ENCODE measurements at regions not wholly inside any gene's neighbourhood (a gene's known extent, or its start where the extent isn't known, plus 50 kb on each side); places are given as distances from the start of the nearest gene placed in this dataset.
"Not testable (repeated sequence)": the region's sequence is repeated elsewhere in the genome, so short reads cannot be mapped to it uniquely, and the experiment has no call there.

DNA sequence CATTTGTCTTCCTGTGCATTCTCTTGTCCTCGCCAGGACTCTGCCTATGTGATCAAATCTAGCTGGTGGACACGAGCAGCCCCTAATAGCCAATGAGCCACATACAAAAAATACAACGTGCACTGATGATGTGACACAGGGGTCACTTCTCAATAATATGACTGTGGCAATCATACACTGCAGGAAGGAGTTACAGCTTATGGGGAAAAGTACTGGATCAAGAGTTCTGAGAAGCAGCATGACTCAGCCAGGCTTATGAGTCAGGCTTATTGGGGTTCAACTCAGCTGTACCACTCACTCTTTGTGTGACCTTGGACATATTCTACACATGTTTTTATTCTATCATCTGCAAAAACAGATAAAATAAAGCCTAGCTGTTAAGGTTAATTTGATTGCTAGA, 889.4 kb upstream of the TENM4 start:
- no peak for ATAC-seq
- no peak for DNase-seq (ENCODE audit: low spot score)

DNA sequence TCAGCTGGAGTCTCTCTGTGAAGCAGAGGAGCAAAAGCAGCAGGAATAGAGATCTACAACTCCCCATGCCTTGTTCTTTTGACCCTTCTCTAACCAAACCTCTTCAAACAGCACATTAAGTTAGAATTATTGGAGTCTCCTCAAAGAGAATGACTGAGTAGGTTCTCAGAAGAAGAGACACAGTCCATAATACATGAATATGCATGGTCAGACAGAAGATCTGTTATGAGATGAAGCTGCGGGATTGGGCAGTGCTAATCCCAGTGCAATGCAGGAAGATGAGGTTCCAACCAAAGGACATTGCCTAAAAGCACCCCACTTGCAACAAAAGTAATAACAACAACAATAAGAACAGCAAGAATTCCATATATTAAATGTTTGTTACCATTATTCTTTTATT, 887.9 kb upstream of the TENM4 start:
- no peak for ATAC-seq
- DNase-seq (ENCODE audit: low spot score) = no peak

DNA sequence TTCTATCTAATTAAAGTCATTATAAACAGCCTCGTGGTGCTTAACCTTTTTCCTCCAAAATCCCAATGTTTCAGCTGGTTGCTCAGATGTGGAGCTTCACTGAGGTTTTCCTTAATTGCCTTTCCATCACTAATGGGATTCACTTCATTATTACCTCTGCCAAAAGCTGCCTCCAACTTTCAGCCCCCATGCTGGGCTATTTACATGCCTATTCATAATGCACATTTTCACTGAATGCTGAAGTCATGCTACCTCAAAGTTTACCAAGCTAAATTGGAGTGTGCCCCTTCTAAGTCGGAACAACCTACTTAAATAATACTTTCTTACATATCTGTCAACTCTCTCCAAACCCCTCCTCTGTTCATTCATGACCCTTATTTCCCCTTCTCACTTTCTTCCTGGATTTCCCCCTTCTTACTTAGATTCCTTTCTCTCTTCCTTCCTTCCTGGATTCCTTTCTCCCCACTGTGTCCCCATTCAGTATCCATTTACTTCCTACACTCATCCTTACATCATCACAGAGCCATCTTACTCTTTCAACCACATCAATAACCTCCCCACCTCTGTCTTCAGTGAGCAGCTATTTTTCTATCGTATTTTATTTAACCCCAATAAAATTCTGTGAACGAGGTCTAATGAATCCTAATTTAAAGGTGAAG, 887.3 kb upstream of the TENM4 start:
- no peak for DNase-seq (ENCODE audit: low spot score)
- no peak for ATAC-seq

DNA sequence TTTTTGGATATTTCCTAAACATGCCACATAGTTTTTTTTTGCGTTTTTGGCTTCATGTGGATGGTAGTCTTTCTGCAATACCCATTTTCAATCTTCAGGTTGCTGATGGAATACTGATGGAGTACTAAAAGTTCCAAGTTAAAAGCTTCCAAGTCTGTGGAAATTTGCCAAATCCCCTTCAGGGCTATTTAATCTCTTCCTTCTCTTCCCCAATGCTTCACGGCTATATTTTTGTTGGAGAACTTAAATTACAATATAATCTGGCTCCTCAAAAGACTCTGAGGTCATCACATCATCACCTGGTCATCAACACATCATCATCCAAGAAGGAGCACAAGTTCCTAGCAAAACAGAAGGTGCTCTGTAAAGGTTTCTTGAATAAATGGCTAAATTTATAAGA, 881.0 kb upstream of the TENM4 start:
- ATAC-seq = no peak
- no peak for DNase-seq (ENCODE audit: low spot score)

DNA sequence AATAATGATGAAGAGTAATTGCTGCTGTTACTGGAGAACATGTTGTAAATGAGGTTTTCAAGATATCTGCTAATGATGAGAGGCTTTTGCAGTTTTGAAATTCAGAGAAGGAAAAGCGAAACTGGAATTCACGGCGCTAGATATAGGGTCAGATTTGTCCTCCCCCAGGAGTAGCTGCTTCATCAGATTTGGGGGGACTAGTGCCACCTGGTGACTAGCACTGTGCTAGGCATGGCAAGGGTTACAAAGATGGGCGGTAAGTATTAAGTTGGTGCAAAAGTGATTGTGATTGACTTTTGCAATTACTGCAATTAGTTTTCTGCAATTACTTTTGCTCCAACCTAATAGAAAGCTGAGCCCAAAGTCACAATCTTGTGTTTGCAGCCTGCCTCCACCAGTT, 879.9 kb upstream of the TENM4 start:
- DNase-seq (ENCODE audit: low spot score) = no peak
- no peak for ATAC-seq

DNA sequence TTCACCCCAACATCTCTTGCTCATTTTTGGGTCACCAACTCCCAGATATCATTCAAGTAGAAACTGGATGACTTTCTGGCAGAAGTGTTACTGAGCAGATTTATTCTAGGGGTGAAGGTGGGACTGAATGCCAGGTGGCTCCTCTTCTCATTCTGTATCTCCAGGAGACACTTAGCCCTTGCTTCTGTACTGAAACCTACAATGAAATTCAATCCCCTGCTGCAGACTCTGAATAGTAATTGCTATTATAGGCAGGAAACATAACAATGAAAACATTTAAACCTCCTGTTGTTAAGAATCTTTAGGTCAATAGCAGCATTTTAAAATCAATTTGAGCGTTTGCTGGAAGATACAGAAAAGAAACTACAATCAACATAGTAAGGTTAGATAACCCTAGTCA, 879.4 kb upstream of the TENM4 start:
- DNase-seq (ENCODE audit: low spot score) (no peak), ATAC-seq (no peak)

DNA sequence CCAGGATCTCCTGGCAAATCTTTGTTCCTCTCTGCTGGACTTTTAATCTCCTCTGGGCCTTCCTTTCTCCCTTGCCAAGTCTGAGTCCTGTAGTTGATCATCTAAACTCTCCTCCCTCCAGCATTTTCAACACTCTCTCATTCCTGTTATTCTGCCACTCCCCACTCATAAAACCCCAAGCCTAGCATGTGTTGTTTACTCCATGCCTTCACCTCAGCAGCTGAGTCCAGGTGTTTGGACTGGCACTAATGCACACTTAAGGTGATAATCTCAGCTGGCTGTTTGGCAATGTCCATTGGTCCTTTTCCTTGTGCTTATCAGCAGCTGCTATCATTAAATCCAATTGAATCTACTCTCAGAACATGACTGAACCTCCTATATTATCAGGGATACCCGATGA, 876.8 kb upstream of the TENM4 start:
- ATAC-seq (no peak), DNase-seq (ENCODE audit: low spot score) (no peak)

DNA sequence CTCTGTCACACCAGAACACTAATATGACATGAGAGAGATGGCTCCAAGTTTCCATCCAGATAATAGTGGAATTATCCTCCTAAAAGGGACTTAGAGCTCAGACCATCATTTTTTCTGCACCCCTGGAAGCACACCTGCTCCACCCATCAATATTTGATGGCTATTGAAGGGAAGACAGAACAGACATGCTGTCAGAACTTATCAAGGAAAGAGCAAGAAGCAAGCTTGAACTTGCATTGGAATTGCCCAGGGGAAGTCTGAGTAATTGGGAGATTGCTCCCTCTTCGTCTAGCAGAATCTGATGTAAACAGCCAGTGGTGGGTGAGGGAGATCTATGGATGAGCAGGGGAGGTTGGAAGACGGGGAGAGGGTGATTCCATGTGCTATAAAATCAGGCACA, 874.4 kb upstream of the TENM4 start:
- ATAC-seq (no peak), DNase-seq (ENCODE audit: low spot score) (no peak)

DNA sequence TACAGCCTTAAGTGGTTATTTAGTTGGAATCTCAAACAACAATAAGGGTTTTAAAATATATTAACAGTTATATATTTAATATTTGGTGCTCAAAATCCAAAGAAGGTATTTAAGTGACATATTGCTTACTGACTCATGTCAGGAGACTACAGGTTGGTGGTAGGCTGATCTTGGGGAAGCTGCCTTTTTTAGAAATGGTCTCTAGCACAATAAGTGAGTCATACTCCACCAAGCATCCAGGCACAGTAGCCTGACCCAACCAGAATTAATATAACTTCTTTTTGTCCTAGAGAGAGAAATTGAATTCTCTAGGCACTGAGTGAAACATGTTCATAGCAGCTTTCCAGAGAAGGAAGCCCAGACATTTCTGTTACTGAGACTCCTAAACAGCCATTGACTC, 868.5 kb upstream of the TENM4 start:
- DNase-seq (ENCODE audit: low spot score) (no peak), ATAC-seq (no peak)

DNA sequence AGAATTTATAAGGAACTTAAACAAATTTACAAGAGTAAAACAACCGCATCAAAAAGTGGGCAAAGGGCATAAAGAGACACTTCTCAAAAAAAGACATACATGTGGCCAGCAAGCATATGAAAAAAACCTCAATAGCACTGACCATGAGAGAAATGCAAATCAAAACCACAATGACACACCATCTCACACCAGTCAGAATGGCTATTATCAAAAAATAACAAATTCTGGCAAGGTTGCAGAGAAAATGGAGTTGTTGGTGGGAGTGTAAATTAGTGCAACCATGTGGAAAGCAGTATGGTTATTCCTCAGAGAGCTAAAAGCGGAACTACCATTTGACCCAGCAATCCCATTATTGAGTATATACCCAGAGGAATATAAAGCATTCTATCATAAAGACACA, 866.8 kb upstream of the TENM4 start:
- ATAC-seq = no peak

DNA sequence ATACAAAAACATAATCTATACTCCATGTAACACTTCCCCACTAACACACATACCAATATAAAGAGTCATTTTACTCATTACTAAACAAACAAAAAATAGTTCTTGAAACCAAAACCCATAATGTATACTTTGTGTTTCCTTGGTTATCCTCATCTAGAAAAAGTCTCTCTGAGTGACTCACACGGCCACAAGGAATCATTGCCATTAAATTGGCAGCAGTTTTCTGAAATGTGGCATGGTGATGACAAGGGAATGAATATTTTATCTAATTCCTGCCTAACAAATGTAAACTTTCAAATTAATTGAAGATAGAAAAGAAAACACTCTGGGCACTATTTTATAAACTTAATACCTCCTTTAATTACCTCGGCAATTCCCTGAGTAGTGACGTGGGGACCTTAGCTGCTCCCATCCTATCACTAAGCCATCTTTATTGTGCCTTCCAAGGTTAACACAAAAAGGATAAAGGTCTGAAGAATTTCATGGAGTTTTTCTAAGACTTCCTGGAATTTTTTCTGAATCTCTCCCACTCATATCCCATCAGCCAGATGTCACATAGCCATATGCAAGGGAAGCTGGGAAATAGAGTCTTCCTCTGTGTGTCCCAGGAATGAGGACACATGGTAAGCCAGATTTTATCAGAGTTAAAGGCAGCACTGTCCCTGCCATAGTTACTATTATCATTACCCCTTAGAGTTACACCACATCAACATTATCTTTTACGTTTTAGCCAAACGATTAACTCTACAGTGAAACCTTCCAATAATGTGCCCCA, 857.2 kb upstream of the TENM4 start:
- no peak for ATAC-seq
- DNase-seq (ENCODE audit: low spot score) = no peak

More for the DNA sequence above, 866.8 kb upstream of the TENM4 start:
- no peak for DNase-seq (ENCODE audit: low spot score)

DNA sequence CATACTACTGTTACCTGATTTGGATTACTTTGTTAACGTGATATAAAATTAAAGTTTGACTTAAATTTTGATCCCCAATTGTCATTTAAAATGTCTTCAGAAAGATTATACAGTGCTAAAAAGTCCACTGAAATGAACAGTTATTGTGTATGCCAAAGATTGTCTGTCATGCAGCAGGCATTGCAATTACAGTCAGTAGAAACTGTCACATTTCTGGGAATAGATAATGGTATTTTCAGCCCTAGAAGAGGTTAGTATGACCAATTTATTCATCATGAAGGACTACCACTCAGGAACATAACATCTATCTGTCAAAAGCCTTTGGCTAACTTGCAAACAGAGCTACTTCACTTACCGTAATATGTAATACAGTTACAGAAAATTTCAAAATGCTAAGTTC, 852.5 kb upstream of the TENM4 start:
- DNase-seq (ENCODE audit: low spot score) = no peak
- ATAC-seq = no peak

DNA sequence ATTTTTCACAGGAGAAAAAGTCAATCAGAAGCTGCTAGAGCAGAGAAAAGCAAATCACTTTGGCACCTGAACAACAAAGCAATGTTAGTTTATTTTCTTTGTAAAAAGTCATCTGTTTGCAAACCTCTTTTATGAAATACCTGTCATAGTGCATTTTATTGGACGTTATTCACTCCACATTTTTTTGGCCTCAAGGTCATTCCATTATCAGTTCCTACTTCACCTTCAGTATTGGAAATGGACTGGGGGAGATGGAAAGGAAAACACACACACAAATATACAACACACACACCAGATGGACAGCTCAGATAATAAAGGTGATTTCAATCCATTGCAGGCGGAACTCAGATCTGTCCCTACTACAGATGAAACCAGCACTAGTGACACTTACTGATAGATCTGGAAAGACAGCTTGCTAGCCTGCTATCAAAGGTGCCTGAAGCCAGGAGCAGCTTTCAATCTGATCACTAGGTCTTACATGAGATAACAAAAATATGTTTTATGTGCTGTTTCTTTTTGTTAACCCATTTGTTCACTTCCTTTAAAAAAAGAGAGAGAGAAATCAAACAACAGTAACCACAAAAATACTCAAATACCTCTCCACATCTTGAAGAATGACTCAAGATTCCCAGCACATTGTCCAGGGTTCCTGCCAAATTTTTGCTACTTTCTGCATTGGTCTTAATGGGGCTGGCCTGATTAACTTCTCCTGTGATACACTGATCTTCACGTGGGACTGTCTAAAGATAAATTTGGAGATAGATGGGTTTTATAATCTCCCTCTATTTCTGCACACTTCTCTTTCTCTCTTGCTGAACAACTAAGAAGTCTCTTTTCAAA, 844.3 kb upstream of the TENM4 start:
- no peak for DNase-seq (ENCODE audit: low spot score)
- no peak for ATAC-seq

DNA sequence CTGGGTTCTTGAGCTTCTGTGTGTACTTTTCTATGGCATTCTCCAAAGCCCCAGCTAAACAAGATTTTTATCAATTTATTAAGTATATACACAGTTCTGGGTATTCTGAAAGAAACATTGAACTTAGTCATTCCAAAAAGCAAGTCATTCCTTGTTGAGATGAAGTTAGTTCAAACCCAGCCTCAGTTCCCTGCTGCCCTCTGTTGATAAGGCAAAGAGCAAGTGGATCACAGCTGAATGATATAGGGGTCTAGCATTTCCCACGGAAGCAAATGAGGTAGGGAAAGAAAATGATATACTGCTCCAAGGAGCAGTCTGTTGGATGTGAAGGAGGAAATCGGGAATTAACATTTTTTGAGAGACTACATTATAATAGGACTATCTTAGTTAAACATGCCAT, 841.8 kb upstream of the TENM4 start:
- ATAC-seq (no peak), DNase-seq (ENCODE audit: low spot score) (no peak)

DNA sequence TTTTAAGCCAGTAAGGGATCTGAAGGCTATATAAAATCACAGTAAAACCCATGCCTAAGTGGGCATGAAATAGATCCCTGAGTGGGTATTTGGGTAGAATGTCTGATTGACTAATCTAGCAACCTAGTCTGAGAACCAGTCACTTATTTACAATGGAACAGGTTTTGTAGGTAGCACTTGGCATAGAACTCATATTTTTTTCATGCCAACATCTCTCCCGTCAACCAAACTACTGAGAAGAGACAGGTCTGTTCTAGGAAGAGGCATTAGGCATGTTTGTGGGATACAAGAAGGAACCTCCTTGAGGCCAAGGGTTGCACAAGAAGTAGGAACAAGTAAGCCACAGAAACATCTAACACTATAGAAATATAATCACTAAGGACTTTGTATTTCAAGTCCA, 840.4 kb upstream of the TENM4 start:
- DNase-seq (ENCODE audit: low spot score) = no peak
- no peak for ATAC-seq

DNA sequence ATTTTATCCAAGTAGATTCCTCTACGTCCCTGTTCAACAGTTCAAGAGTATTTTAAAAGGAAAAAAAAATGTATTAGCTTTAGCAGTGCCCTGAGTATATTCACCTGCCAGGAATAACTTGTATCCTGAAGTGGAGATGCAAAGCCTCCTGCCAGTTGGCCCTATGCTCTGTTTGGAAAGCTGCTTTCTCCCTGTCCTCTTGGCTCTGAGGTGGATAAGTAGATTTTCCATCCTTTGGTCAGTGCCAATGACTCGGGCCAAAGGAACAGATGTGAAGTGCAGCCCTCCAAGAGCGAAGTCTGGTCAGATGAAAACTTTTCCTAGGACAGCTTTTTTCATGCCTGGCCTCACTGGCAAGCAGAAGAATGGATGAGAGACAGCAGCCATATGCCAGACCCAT, 839.9 kb upstream of the TENM4 start:
- DNase-seq (ENCODE audit: low spot score) (no peak), ATAC-seq (no peak)

DNA sequence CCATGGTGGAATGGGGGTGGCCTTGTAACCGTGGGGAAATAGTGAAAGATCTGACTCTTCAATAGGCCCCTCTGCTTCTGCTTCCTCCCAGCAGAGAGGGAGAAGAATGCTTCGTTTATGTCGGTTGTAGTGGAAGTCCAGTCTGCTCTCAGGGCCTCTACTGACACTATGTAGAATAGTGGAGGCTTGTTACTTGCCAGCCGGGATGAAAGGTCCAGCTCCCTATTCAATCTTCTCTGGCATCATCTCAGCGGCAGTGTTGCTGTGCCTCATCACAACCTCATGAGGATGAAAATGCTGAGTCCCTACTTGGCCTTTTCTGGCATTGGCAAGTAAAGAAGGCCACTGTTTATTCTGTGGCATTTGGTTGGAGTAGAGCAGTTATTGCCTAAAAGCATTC, 820.9 kb upstream of the TENM4 start:
- ATAC-seq = no peak
- no peak for DNase-seq (ENCODE audit: low spot score)

DNA sequence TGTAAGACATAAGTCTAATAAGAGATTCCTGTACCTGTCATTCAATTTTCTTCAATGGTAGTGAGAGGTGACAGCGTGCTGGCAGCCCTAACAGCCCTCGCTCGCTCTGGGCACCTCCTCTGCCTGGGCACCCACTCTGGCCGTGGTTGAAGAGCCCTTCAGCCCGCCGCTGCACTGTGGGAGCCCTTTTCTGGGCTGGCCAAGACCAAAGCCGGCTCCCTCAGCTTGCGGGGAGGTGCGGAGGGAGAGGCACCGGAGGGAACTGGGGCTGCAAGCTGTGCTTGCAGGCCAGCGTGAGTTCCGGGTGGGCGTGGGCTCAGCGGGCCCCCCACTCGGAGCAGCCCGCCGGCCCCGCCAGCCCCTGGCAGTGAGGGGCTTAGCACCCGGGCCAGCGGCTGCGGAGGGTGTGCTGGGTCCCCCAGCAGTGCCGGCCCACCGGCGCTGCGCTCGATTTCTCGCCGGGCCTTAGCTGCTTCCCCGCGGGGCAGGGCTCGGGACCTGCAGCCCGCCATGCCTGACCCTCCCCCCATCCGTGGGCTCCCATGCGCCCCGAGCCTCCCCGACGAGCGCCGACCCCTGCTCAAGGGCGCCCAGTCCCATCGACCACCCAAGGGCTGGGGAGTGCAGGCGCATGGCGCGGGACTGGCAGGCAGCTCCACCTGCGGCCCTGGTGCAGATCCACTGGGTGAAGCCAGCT, 816.6 kb upstream of the TENM4 start:
- ATAC-seq; DNase-seq (ENCODE audit: low spot score): not testable (repeated sequence)

DNA sequence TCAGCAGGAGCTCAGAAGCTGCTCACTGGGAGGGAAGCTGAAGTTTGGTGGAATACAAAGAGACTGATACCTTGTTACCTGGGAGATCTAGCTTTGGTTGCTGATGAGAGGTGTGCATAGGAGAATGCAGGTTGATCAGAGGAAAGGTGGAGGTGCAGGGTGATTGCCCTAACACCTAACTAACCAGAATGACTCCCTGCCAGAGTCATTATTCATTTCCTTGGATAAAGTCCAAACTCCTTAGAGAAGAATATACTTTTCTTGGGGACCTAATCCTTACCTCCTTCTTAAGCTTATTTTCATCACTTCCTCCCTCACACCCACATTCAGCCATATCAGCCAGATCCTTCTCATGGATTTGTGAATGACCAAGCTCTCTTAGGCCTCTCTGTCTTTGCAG, 814.2 kb upstream of the TENM4 start:
- ATAC-seq (no peak), DNase-seq (ENCODE audit: low spot score) (no peak)

DNA sequence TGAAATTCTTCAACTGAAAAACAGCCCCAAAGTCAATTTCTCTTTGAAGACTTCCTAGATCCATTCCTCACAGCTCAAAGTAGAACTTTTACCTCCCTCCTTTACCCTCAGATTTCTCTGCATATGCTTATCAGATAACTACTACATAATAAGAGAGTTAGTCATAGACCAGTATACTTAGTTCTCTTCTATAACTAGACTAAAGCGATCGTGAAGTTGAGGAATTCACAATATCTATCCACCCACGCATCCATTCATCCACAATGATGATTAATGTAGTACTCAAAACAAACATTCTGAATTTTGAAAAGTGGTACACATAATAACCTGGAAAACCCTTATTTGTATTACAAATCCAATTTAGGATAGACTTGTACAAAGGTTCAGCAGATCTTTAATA, 800.9 kb upstream of the TENM4 start:
- no peak for ATAC-seq
- DNase-seq (ENCODE audit: low spot score) = no peak

DNA sequence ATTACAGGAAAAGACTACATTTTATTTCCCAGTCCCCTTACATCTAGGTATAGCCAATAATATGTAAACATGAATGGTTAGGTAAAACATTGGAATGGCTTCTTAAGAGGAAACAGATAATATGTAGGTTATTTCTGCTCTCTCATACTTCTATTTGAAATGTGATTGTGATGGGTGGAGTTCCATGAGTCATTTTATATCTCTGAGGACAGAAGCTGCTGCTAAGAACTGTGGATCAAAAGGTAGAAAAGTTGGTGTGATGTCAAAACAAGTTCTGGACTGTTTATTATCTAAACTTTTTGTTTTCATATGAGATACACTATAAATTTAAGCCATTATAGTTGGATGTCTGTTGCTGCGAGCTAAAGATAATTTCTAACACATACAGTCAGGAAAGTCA, 799.4 kb upstream of the TENM4 start:
- ATAC-seq (no peak), DNase-seq (ENCODE audit: low spot score) (no peak)

All from left lobe of liver (tissue), 2 donors.